ENCODE measurements at regions not wholly inside any gene's neighbourhood (a gene's known extent, or its start where the extent isn't known, plus 50 kb on each side); places are given as distances from the start of the nearest gene placed in this dataset.

DNA sequence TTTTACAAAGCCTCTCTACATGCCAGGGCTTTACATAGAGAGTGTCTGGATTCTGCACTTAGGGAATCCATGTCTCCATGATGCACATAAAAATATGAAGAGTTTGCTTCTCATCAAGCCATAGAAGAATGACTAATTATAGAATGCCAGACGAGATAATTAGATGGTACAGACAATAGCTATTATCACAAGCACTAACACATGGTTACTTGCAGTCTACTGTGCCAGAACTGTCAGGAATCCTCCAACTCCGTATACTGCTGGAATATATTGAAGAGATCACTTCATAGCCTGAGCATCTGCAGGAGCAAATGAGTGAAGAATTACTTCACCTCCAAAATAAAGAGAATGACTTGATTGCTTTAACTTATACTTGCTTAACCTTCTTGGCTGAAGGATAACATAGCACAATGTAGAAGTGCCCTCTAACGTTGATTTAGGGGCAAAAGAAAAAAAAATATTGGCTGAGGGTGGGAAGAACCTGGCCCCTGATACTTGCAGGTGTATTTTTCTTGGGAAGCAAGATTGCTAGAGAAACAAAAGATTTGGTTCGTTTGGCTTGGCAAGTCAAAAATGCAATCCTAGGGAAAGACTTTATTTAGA lies 272.8 kb upstream of the FAR2 start:
- intact Hi-C loops (cut with DNase I), result no loop called here
- no peak for ATAC-seq
- WGBS, 3 donors, result 32 to 40% (median 35%) methylated on average over 4 of the region's 4 CpGs

DNA sequence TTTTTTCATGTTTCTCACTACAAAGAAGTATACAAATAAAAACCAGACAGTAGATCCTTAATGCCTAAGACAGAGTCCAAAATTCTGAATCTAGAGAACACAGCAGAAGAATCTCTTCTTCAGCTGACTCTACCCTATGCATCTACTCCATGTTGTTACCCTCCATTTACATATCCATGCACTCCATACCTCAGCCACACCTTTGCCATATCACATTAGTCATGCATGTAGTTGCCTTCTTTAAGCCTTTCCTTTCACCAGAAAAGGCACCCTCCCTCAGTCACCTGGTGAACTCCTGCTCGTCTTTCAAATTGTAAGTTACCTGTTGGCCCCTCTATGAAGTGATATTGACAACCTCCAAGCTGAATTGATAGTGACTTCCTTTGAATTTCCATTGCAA lies 271.2 kb upstream of the FAR2 start:
- Histone ChIP-seq H3K9me3 (no peaks in the 10 kb centered on the region), H3K4me1 (no peaks in the 10 kb centered on the region), H3K4me3 (no peak overlapping the region), H3K27ac (no peak overlapping the region), H3K27me3 (ENCODE audit: insufficient read depth in 3 of 3, low read length in 2 of 3) (no peaks in the 10 kb centered on the region), H3K36me3 (ENCODE audit: insufficient read depth in 1 of 2, low read depth in 1 of 2) (no peaks in the 10 kb centered on the region)
- WGBS, 3 donors, result 81 to 100% (median 88%) methylated on average over 1 of the region's 1 CpG
- DNase-seq (no peak), ATAC-seq (no peak)
- TF ChIP-seq, protein P1, sequence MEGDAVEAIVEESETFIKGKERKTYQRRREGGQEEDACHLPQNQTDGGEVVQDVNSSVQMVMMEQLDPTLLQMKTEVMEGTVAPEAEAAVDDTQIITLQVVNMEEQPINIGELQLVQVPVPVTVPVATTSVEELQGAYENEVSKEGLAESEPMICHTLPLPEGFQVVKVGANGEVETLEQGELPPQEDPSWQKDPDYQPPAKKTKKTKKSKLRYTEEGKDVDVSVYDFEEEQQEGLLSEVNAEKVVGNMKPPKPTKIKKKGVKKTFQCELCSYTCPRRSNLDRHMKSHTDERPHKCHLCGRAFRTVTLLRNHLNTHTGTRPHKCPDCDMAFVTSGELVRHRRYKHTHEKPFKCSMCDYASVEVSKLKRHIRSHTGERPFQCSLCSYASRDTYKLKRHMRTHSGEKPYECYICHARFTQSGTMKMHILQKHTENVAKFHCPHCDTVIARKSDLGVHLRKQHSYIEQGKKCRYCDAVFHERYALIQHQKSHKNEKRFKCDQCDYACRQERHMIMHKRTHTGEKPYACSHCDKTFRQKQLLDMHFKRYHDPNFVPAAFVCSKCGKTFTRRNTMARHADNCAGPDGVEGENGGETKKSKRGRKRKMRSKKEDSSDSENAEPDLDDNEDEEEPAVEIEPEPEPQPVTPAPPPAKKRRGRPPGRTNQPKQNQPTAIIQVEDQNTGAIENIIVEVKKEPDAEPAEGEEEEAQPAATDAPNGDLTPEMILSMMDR (IDR thresholded peaks at IDR 0.05), result no peak
- intact Hi-C loops (cut with DNase I), result no loop called here

More for the DNA sequence above, 272.8 kb upstream of the FAR2 start:
- Histone ChIP-seq H3K4me1 (no peaks in the 10 kb centered on the region), H3K27ac (no peak overlapping the region), H3K9me3 (no peaks in the 10 kb centered on the region), H3K36me3 (ENCODE audit: insufficient read depth in 1 of 2, low read depth in 1 of 2) (no peaks in the 10 kb centered on the region), H3K4me3 (no peak overlapping the region), H3K27me3 (ENCODE audit: insufficient read depth in 3 of 3, low read length in 2 of 3) (no peaks in the 10 kb centered on the region)
- TF ChIP-seq, protein P1 (IDR thresholded peaks at IDR 0.05), result no peak
- no peak for DNase-seq

DNA sequence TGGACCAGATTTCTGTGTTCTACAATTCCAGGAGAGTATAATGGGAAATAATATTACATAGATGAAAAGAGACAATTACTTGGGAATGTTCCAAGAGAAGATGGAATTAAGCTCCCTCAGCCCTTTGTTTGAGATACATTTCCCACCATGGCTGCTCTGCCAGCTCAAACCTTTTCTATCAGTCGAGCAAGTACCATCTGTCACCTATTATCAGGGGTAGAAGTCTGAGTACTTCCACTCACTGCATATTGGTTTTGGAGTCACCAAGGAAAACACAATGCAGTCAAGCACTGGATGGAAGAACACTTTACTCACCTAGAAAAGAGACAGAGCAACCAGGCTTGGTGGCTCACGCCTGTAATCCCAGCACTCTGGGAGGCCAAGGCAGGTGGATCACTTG lies 270.4 kb upstream of the FAR2 start:
- H3K27me3 ChIP-seq (ENCODE audit: insufficient read depth in 3 of 3, low read length in 2 of 3), result no peaks in the 10 kb centered on the region
- no peaks in the 10 kb centered on the region for H3K9me3 ChIP-seq
- TF ChIP-seq, protein P1 (IDR thresholded peaks at IDR 0.05), result no peak
- WGBS, 3 donors, result 74 to 82% (median 74%) methylated on average over 2 of the region's 2 CpGs
- no peak overlapping the region for H3K4me3 ChIP-seq
- intact Hi-C loops (cut with DNase I), result no loop called here
- no peaks in the 10 kb centered on the region for H3K36me3 ChIP-seq (ENCODE audit: insufficient read depth in 1 of 2, low read depth in 1 of 2)
- ATAC-seq (no peak), DNase-seq (no peak)
- no peak overlapping the region for H3K27ac ChIP-seq
- no peaks in the 10 kb centered on the region for H3K4me1 ChIP-seq

DNA sequence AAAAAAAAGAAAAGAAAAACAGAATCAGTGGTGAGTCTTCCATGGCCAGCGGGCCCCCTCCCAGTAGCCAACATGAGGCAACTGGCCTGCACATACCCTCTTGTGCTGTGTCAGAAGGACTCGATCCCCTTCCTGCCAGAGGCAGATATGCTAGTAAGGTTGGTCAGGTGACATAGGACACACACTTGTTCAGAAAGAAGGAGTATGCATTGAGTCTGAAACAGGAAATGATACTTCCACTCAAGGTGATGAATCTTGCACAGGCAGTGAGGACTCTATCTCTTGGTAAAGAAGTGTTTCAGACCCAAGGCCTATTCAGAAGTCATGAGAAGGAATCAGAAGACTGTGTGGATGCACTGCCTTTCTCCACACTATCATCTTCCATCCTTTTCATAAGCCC lies 269.7 kb upstream of the FAR2 start:
- H3K4me1 ChIP-seq, result no peaks in the 10 kb centered on the region
- no peaks in the 10 kb centered on the region for H3K27me3 ChIP-seq (ENCODE audit: insufficient read depth in 3 of 3, low read length in 2 of 3)
- no peak overlapping the region for H3K27ac ChIP-seq
- ATAC-seq (no peak), DNase-seq (no peak)
- H3K4me3 ChIP-seq, result no peak overlapping the region
- 93 to 94% (median 93%) methylated on average over 2 of the region's 2 CpGs for WGBS, 3 donors
- H3K36me3 ChIP-seq (ENCODE audit: insufficient read depth in 1 of 2, low read depth in 1 of 2), result no peaks in the 10 kb centered on the region
- TF ChIP-seq, protein P1 (IDR thresholded peaks at IDR 0.05), result no peak
- H3K9me3 ChIP-seq, result no peaks in the 10 kb centered on the region
- intact Hi-C loops (cut with DNase I), result no loop called here

DNA sequence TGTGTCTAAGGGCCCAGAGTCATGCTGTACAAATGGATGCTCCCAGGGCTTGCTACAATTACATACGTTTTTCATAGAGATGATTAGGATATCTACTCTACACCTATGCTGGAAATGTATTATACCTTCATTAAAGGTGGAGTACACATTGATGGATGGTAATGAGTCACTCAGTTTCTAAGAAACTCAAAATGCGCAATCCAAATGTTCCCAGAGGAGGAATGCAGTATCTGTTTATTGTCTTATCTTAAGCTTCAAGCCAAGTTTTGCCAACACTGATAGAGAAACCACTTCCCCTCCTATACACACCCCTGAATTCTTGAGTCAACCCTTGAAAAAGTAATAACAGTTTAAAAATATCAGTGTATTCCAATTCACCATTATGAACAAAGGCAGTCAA lies 266.6 kb upstream of the FAR2 start:
- Histone ChIP-seq H3K27ac (no peak overlapping the region), H3K27me3 (ENCODE audit: insufficient read depth in 3 of 3, low read length in 2 of 3) (no peaks in the 10 kb centered on the region), H3K9me3 (no peaks in the 10 kb centered on the region), H3K4me3 (no peak overlapping the region), H3K36me3 (ENCODE audit: insufficient read depth in 1 of 2, low read depth in 1 of 2) (no peaks in the 10 kb centered on the region), H3K4me1 (no peaks in the 10 kb centered on the region)
- TF ChIP-seq, protein P1 (IDR thresholded peaks at IDR 0.05), result no peak
- DNase-seq, result no peak
- no peak for ATAC-seq
- intact Hi-C loops (cut with DNase I), result no loop called here
- 82 to 87% (median 83%) methylated on average over 2 of the region's 2 CpGs for WGBS, 3 donors
